HepG2 (cell line): ENCODE measurements at regions not wholly inside any gene's neighbourhood (a gene's known extent, or its start where the extent isn't known, plus 50 kb on each side); places are given as distances from the start of the nearest gene placed in this dataset.

ENCODE experiments used
- EP300 ChIP-seq, 3 experiments: sonication (generic) in 1 of 3; formaldehyde crosslinking in 1 of 3; IDR thresholded peaks; 2 replicates each; pipeline versions ENCODE4 v1.5.1 to v1.6.1; 2011 to 2020; ENCODE audit warnings: low read depth in 2 of 3, low read length in 2 of 3, borderline replicate concordance in 1 of 3, improper control_type of control experiment in 1 of 3, mild to moderate bottlenecking in 1 of 3, missing genetic modification reagents in 1 of 3, moderate library complexity in 1 of 3
- GPN1 ChIP-seq: sonication (generic); formaldehyde crosslinking; IDR thresholded peaks from 2 replicates; pipeline ENCODE4 v1.5.1; 2020; ENCODE audit warnings: missing genetic modification reagents, borderline replicate concordance
- HDAC6 ChIP-seq: fragments of 200-600 bp; sonication (generic); IDR thresholded peaks from 2 replicates; pipeline ENCODE4 v1.7.0; 2017; ENCODE audit warnings: mild to moderate bottlenecking, antibody characterized with exemption, low read length, low read depth
- KLF9 ChIP-seq: IDR thresholded peaks from 2 replicates; pipeline ENCODE4 v1.6.1; 2016; ENCODE audit warnings: low read depth
- PHB2 ChIP-seq: fragments of 450-650 bp; IDR thresholded peaks from 2 replicates; pipeline ENCODE4 v1.6.1; 2018; ENCODE audit not compliant: partially characterized antibody
- POLR2AphosphoS5 ChIP-seq: IDR thresholded peaks from 2 replicates; pipeline ENCODE4 v1.6.1; 2012; ENCODE audit warnings: low read depth, low read length
- SAFB2 ChIP-seq: sonication (generic); formaldehyde crosslinking; IDR thresholded peaks from 2 replicates; pipeline ENCODE4 v1.5.1; 2020; ENCODE audit warnings: missing genetic modification reagents, low read depth, mild to moderate bottlenecking, borderline replicate concordance
- TAF1 ChIP-seq: sonication (generic); formaldehyde crosslinking; IDR thresholded peaks from 2 replicates; pipeline ENCODE4 v1.4.0; 2020; ENCODE audit warnings: missing genetic modification reagents
- TAF15 ChIP-seq: fragments of 200-400 bp; formaldehyde crosslinking; IDR thresholded peaks from one replicate; pipeline ENCODE4 v1.6.1; 2018; ENCODE audit warnings: mild to moderate bottlenecking, low read depth, low read length; ENCODE audit not compliant: poor library complexity, severe bottlenecking
- ZNF143 ChIP-seq: sonication (generic); formaldehyde crosslinking; IDR thresholded peaks from 2 replicates; pipeline ENCODE4 v1.4.0; 2020; ENCODE audit warnings: missing genetic modification reagents
- ZNF282 ChIP-seq: fragments of 450-650 bp; IDR thresholded peaks from 2 replicates; pipeline ENCODE4 v1.6.1; 2018; ENCODE audit not compliant: partially characterized antibody
- TF ChIP-seq, protein P1 (sequence below): sonication (generic); formaldehyde crosslinking; IDR thresholded peaks from 2 replicates; pipeline ENCODE4 v1.5.0; 2020; ENCODE audit warnings: mild to moderate bottlenecking, missing genetic modification reagents, moderate library complexity
- TF ChIP-seq, protein P2 (sequence below), 2 experiments: sonication (generic) in 1 of 2; formaldehyde crosslinking in 1 of 2; IDR thresholded peaks; 2 replicates each; pipeline versions ENCODE4 v1.5.1 to v1.6.1; 2011 to 2020; ENCODE audit warnings: borderline replicate concordance in 1 of 2, low read depth in 1 of 2, low read length in 1 of 2, mild to moderate bottlenecking in 1 of 2, missing genetic modification reagents in 1 of 2, moderate library complexity in 1 of 2
- TF ChIP-seq, protein P3 (sequence below), 2 experiments: sonication (generic) in 1 of 2; formaldehyde crosslinking in 1 of 2; IDR thresholded peaks; 2 replicates each; pipeline versions ENCODE4 v1.4.0 to v1.6.1; 2018 to 2020; ENCODE audit warnings: missing genetic modification reagents in 2 of 2, borderline replicate concordance in 1 of 2, low read depth in 1 of 2, mild to moderate bottlenecking in 1 of 2, missing biosample characterization in 1 of 2

DNA sequence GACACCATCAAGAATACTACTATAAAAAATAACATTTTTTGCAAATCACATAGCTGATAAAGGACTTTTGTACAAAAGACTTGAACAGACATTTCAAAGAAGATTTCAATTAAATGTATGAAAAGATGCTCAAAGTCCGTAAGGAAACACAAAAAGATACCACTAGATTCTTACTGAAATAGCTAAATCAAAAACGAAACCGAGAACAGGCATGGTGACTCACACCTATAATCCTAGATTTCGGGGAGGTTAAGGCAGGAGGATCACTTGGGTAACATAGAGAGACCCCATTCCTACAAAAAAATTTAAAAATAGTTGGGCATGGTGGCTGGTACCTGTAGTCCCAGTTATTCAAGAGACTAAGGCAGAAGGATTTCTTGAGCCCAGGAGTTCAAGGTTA lies 520.2 kb upstream of the GRM3 start:
- TF ChIP-seq GPN1 (no peak), TAF15 (no peak), PHB2 (no peak), HDAC6 (no peak), TAF1 (CRISPR knock-in tag) (no peak), POLR2AphosphoS5 (no peak), ZNF282 (no peak), SAFB2 (no peak), ZNF143 (CRISPR knock-in tag) (no peak), KLF9 (no peak), EP300 (IDR thresholded peaks at IDR 0.05; ENCODE audit: low read depth in 2 of 2, low read length in 2 of 2) (no peak), EP300 (CRISPR knock-in tag; IDR thresholded peaks at IDR 0.05; ENCODE audit: borderline replicate concordance) (no peak)
- TF ChIP-seq, protein P1, sequence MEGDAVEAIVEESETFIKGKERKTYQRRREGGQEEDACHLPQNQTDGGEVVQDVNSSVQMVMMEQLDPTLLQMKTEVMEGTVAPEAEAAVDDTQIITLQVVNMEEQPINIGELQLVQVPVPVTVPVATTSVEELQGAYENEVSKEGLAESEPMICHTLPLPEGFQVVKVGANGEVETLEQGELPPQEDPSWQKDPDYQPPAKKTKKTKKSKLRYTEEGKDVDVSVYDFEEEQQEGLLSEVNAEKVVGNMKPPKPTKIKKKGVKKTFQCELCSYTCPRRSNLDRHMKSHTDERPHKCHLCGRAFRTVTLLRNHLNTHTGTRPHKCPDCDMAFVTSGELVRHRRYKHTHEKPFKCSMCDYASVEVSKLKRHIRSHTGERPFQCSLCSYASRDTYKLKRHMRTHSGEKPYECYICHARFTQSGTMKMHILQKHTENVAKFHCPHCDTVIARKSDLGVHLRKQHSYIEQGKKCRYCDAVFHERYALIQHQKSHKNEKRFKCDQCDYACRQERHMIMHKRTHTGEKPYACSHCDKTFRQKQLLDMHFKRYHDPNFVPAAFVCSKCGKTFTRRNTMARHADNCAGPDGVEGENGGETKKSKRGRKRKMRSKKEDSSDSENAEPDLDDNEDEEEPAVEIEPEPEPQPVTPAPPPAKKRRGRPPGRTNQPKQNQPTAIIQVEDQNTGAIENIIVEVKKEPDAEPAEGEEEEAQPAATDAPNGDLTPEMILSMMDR (CRISPR knock-in tag), result no peak
- TF ChIP-seq, protein P2, sequence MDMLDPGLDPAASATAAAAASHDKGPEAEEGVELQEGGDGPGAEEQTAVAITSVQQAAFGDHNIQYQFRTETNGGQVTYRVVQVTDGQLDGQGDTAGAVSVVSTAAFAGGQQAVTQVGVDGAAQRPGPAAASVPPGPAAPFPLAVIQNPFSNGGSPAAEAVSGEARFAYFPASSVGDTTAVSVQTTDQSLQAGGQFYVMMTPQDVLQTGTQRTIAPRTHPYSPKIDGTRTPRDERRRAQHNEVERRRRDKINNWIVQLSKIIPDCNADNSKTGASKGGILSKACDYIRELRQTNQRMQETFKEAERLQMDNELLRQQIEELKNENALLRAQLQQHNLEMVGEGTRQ (IDR thresholded peaks at IDR 0.05; ENCODE audit: low read depth, low read length), result no peak
- TF ChIP-seq, protein P2 (CRISPR knock-in tag; IDR thresholded peaks at IDR 0.05; ENCODE audit: borderline replicate concordance), result no peak
- TF ChIP-seq, protein P3, sequence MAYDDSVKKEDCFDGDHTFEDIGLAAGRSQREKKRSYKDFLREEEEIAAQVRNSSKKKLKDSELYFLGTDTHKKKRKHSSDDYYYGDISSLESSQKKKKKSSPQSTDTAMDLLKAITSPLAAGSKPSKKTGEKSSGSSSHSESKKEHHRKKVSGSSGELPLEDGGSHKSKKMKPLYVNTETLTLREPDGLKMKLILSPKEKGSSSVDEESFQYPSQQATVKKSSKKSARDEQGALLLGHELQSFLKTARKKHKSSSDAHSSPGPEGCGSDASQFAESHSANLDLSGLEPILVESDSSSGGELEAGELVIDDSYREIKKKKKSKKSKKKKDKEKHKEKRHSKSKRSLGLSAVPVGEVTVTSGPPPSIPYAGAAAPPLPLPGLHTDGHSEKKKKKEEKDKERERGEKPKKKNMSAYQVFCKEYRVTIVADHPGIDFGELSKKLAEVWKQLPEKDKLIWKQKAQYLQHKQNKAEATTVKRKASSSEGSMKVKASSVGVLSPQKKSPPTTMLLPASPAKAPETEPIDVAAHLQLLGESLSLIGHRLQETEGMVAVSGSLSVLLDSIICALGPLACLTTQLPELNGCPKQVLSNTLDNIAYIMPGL (CRISPR knock-in tag; IDR thresholded peaks at IDR 0.05; ENCODE audit: borderline replicate concordance in 1 of 2, low read depth in 1 of 2), result no peak
